ENCODE measurements at regions not wholly inside any gene's neighbourhood (a gene's known extent, or its start where the extent isn't known, plus 50 kb on each side); places are given as distances from the start of the nearest gene placed in this dataset.

DNA sequence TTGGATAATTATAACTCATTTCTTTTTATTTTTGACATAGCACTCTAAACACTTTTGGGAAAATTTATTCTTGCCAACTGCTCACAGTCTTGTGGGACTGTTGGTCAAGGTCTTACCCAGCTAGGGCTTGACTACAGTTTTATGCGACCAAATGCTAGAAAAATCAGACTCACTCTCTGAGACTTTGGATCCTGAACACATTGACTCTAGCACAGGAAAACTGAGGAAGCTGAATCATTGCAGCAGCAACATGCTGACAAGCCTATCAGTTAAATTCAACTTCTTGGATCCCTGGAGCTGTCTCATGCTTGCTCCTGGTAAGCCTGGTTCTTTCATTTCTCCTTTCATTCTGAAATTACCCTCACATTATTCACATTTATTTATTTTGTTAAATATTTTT, 120.7 kb upstream of the TMTC2 start:
- TF ChIP-seq, protein P1, sequence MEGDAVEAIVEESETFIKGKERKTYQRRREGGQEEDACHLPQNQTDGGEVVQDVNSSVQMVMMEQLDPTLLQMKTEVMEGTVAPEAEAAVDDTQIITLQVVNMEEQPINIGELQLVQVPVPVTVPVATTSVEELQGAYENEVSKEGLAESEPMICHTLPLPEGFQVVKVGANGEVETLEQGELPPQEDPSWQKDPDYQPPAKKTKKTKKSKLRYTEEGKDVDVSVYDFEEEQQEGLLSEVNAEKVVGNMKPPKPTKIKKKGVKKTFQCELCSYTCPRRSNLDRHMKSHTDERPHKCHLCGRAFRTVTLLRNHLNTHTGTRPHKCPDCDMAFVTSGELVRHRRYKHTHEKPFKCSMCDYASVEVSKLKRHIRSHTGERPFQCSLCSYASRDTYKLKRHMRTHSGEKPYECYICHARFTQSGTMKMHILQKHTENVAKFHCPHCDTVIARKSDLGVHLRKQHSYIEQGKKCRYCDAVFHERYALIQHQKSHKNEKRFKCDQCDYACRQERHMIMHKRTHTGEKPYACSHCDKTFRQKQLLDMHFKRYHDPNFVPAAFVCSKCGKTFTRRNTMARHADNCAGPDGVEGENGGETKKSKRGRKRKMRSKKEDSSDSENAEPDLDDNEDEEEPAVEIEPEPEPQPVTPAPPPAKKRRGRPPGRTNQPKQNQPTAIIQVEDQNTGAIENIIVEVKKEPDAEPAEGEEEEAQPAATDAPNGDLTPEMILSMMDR (IDR thresholded peaks at IDR 0.05), result no peak
- TF ChIP-seq POLR2A (IDR thresholded peaks at IDR 0.05), result no peak
